H1 (cell line): ENCODE measurements at regions not wholly inside any gene's neighbourhood (a gene's known extent, or its start where the extent isn't known, plus 50 kb on each side); places are given as distances from the start of the nearest gene placed in this dataset.

Experiments used
- ATF2 ChIP-seq: IDR thresholded peaks from 2 replicates; pipeline ENCODE4 v1.6.1; 2012; ENCODE audit warnings: low read length, inconsistent platforms
- CHD2 ChIP-seq: IDR thresholded peaks from 2 replicates; pipeline ENCODE4 v1.6.1; 2012; ENCODE audit warnings: low read length, improper control_type of control experiment
- CHD7 ChIP-seq: fragments of 300-600 bp; sonication (generic); IDR thresholded peaks from 2 replicates; pipeline ENCODE4 v1.7.1; 2012; ENCODE audit warnings: low read length, moderate library complexity, mild to moderate bottlenecking, inconsistent platforms; ENCODE audit not compliant: insufficient replicate concordance
- EP300 ChIP-seq, 2 experiments: IDR thresholded peaks; 1 replicate in 1 of 2; 2 replicates in 1 of 2; pipeline ENCODE4 v1.6.1; 2011 to 2012; ENCODE audit warnings: low read depth in 2 of 2, low read length in 2 of 2, mild to moderate bottlenecking in 2 of 2, borderline replicate concordance in 1 of 2, inconsistent platforms in 1 of 2, moderate library complexity in 1 of 2
- EZH2 ChIP-seq: fragments of 200-600 bp; sonication (generic); IDR thresholded peaks from 2 replicates; pipeline ENCODE4 v1.7.1; 2012; ENCODE audit warnings: low read depth, mild to moderate bottlenecking, moderate library complexity, low read length, inconsistent platforms; ENCODE audit not compliant: severe bottlenecking
- GTF2F1 ChIP-seq: IDR thresholded peaks from 2 replicates; pipeline ENCODE4 v1.6.1; 2012; ENCODE audit warnings: low read depth, low read length, improper control_type of control experiment, borderline replicate concordance
- NRF1 ChIP-seq: IDR thresholded peaks from 2 replicates; pipeline ENCODE4 v1.6.1; 2011; ENCODE audit warnings: mild to moderate bottlenecking, low read depth, low read length, improper control_type of control experiment
- SP2 ChIP-seq: IDR thresholded peaks from 2 replicates; pipeline ENCODE4 v1.6.1; 2012; ENCODE audit warnings: mild to moderate bottlenecking, low read length, inconsistent platforms
- TAF1 ChIP-seq: IDR thresholded peaks from 2 replicates; pipeline ENCODE4 v1.6.1; 2011; ENCODE audit warnings: mild to moderate bottlenecking, low read depth, low read length
- TCF12 ChIP-seq: IDR thresholded peaks from 2 replicates; pipeline ENCODE4 v1.6.1; 2011; ENCODE audit warnings: low read depth, mild to moderate bottlenecking, low read length

DNA sequence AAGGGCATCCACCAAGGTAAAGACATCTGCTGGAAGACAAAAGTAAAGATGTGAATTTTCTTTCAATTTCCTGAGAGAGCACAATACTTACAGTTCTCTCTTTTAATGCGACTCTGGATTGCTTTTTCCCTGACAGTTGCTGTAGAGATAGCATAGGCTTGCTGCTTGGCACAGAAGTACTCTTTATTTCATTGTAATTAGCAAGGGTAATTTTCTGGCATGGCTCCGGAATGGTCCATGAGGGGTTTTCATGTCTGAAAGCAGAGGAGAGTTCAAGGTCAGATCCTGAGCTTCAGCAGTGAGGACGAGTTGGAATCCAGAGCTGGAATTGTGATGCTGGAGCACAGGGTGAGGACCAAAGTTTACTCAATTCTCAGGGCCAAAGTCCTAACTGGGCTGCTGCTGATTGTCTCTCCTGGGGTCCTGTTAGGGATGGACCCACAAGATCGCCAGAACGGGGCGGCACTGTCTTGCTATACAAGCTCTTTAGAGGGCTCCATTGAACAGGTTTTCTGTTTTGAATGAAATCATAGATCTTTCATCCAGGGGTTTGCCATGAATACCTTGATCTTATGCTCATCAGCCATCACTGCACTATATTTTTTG, 190.0 kb upstream of the MKI67 start (continued):
- TF ChIP-seq CHD7 (no peak), GTF2F1 (no peak), ATF2 (no peak), TCF12 (no peak), EZH2 (no peak), TAF1 (no peak), EP300 (IDR thresholded peaks at IDR 0.05; ENCODE audit: borderline replicate concordance in 1 of 2, low read depth in 2 of 2, low read length in 2 of 2) (no peak), SP2 (no peak), NRF1 (no peak), CHD2 (no peak)
